ENCODE measurements at regions not wholly inside any gene's neighbourhood (a gene's known extent, or its start where the extent isn't known, plus 50 kb on each side); places are given as distances from the start of the nearest gene placed in this dataset.

DNA sequence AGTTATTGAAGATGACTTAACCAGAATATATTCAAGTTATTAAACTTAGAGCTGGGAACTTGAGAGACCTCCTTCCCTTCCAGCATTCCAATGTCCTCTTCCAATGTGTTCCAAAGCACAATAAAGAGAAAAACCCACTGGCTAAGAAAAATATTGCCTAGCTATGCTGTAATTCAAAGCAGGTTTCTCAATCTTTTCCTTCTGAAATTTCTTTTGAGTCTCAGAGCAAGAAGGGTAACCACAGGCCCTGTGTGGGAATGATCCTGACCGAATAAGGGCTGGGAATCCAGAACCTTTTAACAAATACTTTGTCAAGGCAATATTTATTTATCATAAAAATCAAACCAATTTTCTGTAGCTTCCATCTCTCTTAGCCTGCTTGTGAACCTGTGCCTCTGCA lies 150.7 kb upstream of the SFRP2 start:
- no peaks in the 10 kb centered on the region for H3K27me3 Mint-ChIP-seq (ENCODE audit: unreplicated experiment)
- DNase-seq, result no peak
- no peaks in the 10 kb centered on the region for H3K4me1 Mint-ChIP-seq (ENCODE audit: low read depth, unreplicated experiment)
- H3K27ac Mint-ChIP-seq (ENCODE audit: unreplicated experiment), result no peak overlapping the region
- no peak overlapping the region for H3K4me3 Mint-ChIP-seq (ENCODE audit: low read depth, unreplicated experiment)
- CTCF ChIA-PET, result no interaction called here
- BruUV-seq (replicated peaks), result no TSS peak
- TF ChIP-seq, protein P1, sequence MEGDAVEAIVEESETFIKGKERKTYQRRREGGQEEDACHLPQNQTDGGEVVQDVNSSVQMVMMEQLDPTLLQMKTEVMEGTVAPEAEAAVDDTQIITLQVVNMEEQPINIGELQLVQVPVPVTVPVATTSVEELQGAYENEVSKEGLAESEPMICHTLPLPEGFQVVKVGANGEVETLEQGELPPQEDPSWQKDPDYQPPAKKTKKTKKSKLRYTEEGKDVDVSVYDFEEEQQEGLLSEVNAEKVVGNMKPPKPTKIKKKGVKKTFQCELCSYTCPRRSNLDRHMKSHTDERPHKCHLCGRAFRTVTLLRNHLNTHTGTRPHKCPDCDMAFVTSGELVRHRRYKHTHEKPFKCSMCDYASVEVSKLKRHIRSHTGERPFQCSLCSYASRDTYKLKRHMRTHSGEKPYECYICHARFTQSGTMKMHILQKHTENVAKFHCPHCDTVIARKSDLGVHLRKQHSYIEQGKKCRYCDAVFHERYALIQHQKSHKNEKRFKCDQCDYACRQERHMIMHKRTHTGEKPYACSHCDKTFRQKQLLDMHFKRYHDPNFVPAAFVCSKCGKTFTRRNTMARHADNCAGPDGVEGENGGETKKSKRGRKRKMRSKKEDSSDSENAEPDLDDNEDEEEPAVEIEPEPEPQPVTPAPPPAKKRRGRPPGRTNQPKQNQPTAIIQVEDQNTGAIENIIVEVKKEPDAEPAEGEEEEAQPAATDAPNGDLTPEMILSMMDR (IDR thresholded peaks at IDR 0.05; ENCODE audit: unreplicated experiment), result no peak
- intact Hi-C loops (cut with micrococcal nuclease; ENCODE audit: unreplicated experiment), result no loop called here
- H3K9me3 Mint-ChIP-seq (ENCODE audit: low read depth, unreplicated experiment), result peaks cover 2% of the 10 kb centered on the region
- no peaks in the 10 kb centered on the region for H3K36me3 Mint-ChIP-seq (ENCODE audit: insufficient read depth, unreplicated experiment)

DNA sequence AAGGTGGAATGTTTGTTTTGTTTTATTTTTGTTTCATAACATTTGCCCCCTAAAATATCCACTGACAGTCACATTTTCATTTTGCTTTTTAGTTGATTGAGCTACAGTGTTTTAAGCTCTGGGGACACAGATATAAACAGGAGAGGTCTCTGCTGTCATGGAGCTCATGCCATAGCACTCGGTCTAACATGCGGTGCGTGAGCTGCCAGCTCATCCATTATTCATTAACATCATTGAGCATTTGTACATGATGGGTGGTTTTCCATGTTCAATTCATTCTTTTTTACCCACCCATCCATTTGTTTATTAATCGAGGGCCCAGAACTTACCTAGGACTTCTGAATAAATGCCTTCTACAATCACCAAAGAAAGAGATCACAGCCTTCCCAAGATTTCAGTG lies 150.1 kb upstream of the SFRP2 start:
- H3K4me1 Mint-ChIP-seq (ENCODE audit: low read depth, unreplicated experiment), result no peaks in the 10 kb centered on the region
- H3K27me3 Mint-ChIP-seq (ENCODE audit: unreplicated experiment), result no peaks in the 10 kb centered on the region
- TF ChIP-seq, protein P1 (IDR thresholded peaks at IDR 0.05; ENCODE audit: unreplicated experiment), result no peak
- H3K27ac Mint-ChIP-seq (ENCODE audit: unreplicated experiment), result no peak overlapping the region
- H3K36me3 Mint-ChIP-seq (ENCODE audit: insufficient read depth, unreplicated experiment), result no peaks in the 10 kb centered on the region
- DNase-seq, result no peak
- no TSS peak for BruUV-seq (replicated peaks)
- no peak overlapping the region for H3K4me3 Mint-ChIP-seq (ENCODE audit: low read depth, unreplicated experiment)
- CTCF ChIA-PET, result no interaction called here
- H3K9me3 Mint-ChIP-seq (ENCODE audit: low read depth, unreplicated experiment), result no peaks in the 10 kb centered on the region
- intact Hi-C loops (cut with micrococcal nuclease; ENCODE audit: unreplicated experiment), result no loop called here

DNA sequence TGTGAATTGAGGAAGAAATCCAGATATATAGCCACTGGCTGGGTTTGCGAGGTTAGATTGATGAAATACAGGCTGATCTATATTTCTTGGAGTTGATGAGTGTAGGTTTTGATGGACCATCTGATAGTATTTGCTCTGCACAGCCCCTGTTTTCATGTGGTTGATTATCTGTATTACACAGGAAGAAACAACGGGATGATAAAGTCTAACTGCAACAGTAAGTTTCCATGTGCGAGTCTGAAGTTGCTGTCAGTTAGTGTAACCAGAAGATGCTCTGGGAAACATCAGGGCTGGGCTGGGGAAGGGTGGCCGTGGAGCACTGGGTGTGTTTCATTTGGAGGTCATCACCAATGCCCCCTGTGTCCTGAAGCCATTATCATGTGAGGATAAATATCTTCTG lies 148.4 kb upstream of the SFRP2 start:
- Mint-ChIP-seq H3K27ac (ENCODE audit: unreplicated experiment) (no peak overlapping the region), H3K4me3 (ENCODE audit: low read depth, unreplicated experiment) (no peak overlapping the region), H3K27me3 (ENCODE audit: unreplicated experiment) (no peaks in the 10 kb centered on the region), H3K36me3 (ENCODE audit: insufficient read depth, unreplicated experiment) (no peaks in the 10 kb centered on the region), H3K4me1 (ENCODE audit: low read depth, unreplicated experiment) (no peaks in the 10 kb centered on the region), H3K9me3 (ENCODE audit: low read depth, unreplicated experiment) (no peaks in the 10 kb centered on the region)
- TF ChIP-seq, protein P1 (IDR thresholded peaks at IDR 0.05; ENCODE audit: unreplicated experiment), result no peak
- BruUV-seq (replicated peaks), result no TSS peak
- intact Hi-C loops (cut with micrococcal nuclease; ENCODE audit: unreplicated experiment), result no loop called here
- CTCF ChIA-PET, result no interaction called here
- no peak for DNase-seq

DNA sequence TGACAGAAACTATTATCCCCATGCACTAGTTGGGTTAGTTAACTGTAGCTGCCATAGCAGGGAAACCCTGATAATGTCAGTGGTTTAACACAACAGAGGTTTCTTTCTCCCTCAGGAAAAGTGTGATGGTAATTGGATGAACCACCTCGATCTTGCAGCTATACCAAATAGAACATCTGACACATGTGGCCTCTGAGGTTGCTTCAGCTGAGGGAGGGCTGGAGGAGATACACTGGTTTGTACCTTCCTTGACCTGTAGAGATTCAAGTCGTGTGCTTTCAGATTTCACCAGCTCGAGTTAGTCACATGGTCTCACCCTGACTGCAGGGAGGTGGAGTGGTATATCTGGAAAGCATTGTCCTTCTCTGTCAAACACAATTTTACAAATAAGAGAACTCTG lies 147.2 kb upstream of the SFRP2 start:
- TF ChIP-seq, protein P1 (IDR thresholded peaks at IDR 0.05; ENCODE audit: unreplicated experiment), result no peak
- no TSS peak for BruUV-seq (replicated peaks)
- H3K4me3 Mint-ChIP-seq (ENCODE audit: low read depth, unreplicated experiment), result no peak overlapping the region
- CTCF ChIA-PET, result no interaction called here
- H3K9me3 Mint-ChIP-seq (ENCODE audit: low read depth, unreplicated experiment), result no peaks in the 10 kb centered on the region
- intact Hi-C loops (cut with micrococcal nuclease; ENCODE audit: unreplicated experiment), result no loop called here
- H3K27ac Mint-ChIP-seq (ENCODE audit: unreplicated experiment), result no peak overlapping the region
- H3K36me3 Mint-ChIP-seq (ENCODE audit: insufficient read depth, unreplicated experiment), result no peaks in the 10 kb centered on the region
- DNase-seq, result no peak
- H3K27me3 Mint-ChIP-seq (ENCODE audit: unreplicated experiment), result no peaks in the 10 kb centered on the region
- no peaks in the 10 kb centered on the region for H3K4me1 Mint-ChIP-seq (ENCODE audit: low read depth, unreplicated experiment)

DNA sequence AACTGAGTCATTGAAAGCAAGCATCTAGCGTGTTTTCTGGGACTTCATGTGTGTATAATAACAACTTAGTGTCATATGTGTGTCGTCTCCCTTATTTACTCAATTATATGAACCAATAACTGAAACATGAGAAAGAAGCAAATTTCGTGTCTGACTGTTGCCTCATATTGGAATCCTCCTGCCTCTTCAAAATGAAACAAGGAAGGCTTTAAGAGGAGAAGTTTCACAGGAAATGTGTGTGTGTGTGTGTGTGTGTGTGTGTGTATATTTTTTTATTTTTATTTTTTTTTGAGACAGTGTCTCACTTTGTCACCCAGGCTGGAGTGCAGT lies 145.8 kb upstream of the SFRP2 start:
- Mint-ChIP-seq H3K9me3 (ENCODE audit: low read depth, unreplicated experiment) (no peaks in the 10 kb centered on the region), H3K36me3 (ENCODE audit: insufficient read depth, unreplicated experiment) (no peaks in the 10 kb centered on the region), H3K27me3 (ENCODE audit: unreplicated experiment) (no peaks in the 10 kb centered on the region), H3K27ac (ENCODE audit: unreplicated experiment) (no peak overlapping the region), H3K4me3 (ENCODE audit: low read depth, unreplicated experiment) (no peak overlapping the region), H3K4me1 (ENCODE audit: low read depth, unreplicated experiment) (no peaks in the 10 kb centered on the region)
- TF ChIP-seq, protein P1 (IDR thresholded peaks at IDR 0.05; ENCODE audit: unreplicated experiment), result no peak
- intact Hi-C loops (cut with micrococcal nuclease; ENCODE audit: unreplicated experiment), result no loop called here
- DNase-seq, result no peak
- BruUV-seq (replicated peaks), result no TSS peak
- CTCF ChIA-PET, result no interaction called here
